RWPE2 (cell line): ENCODE measurements at regions not wholly inside any gene's neighbourhood (a gene's known extent, or its start where the extent isn't known, plus 50 kb on each side); places are given as distances from the start of the nearest gene placed in this dataset.

Experiments used
- ATAC-seq: fragments of 200-7000 bp; cut with Tn5 transposase; 3 replicates; pipeline ENCODE4 v1.9.1; 2021; ENCODE audit warnings: low read depth
- DNase-seq: peaks from one replicate; pipeline ENCODE4 v3.0.0-alpha.2; 2020; ENCODE audit warnings: low spot score
- H3K27ac ChIP-seq: fragments of 450-650 bp; 2 replicates; pipeline ENCODE4 v1.5.1; 2017; ENCODE audit warnings: mild to moderate bottlenecking; ENCODE audit not compliant: poor library complexity, severe bottlenecking
- H3K27me3 ChIP-seq: fragments of 250-450 bp; sonication (Bioruptor Pico); 2 replicates; pipeline ENCODE4 v1.5.1; 2021; ENCODE audit warnings: mild to moderate bottlenecking, moderate library complexity; ENCODE audit not compliant: insufficient read depth, poor library complexity, severe bottlenecking
- H3K36me3 ChIP-seq: fragments of 250-450 bp; sonication (Bioruptor Pico); 2 replicates; pipeline ENCODE4 v1.5.1; 2020; ENCODE audit warnings: low read depth, mild to moderate bottlenecking, moderate library complexity
- H3K4me1 ChIP-seq: fragments of 250-450 bp; sonication (Bioruptor Pico); 2 replicates; pipeline ENCODE4 v1.5.1; 2021; ENCODE audit warnings: mild to moderate bottlenecking, moderate library complexity; ENCODE audit not compliant: insufficient read depth, poor library complexity, severe bottlenecking
- H3K4me3 ChIP-seq: fragments of 250-450 bp; sonication (Bioruptor Pico); 2 replicates; pipeline ENCODE4 v1.5.1; 2021; ENCODE audit warnings: mild to moderate bottlenecking, moderate library complexity; ENCODE audit not compliant: severe bottlenecking
- H3K9me3 ChIP-seq: fragments of 250-450 bp; sonication (Bioruptor Pico); 2 replicates; pipeline ENCODE4 v1.5.1; 2021; ENCODE audit warnings: mild to moderate bottlenecking, moderate library complexity; ENCODE audit not compliant: severe bottlenecking
- TF ChIP-seq, protein P1 (sequence below): fragments of 450-650 bp; IDR thresholded peaks from one replicate; pipeline ENCODE4 v1.5.1; 2017; ENCODE audit warnings: mild to moderate bottlenecking, moderate library complexity; ENCODE audit not compliant: poor library complexity, severe bottlenecking

DNA sequence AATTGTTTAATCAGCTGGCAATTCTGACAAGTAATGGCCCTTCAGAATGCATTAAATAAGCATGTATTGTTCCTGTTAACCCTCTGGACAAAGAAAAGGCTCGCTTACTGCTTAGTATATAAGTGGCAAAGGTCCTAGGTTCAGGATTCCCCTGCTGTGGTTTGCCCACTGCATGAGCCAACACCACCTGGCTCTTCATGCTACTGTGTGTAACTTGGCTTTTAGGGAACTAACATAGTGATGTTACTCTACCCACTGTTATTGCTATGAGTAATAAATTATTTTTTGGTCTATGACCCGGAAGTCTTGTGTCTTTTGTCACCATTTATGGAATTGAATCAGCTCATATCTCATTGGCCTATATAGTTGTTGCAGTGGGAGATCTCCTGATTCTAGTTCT is 791.7 kb upstream of the PHF14 start:
- no peaks in the 10 kb centered on the region for H3K27me3 ChIP-seq
- no peak overlapping the region for H3K4me3 ChIP-seq
- no peaks in the 10 kb centered on the region for H3K36me3 ChIP-seq
- TF ChIP-seq, protein P1, sequence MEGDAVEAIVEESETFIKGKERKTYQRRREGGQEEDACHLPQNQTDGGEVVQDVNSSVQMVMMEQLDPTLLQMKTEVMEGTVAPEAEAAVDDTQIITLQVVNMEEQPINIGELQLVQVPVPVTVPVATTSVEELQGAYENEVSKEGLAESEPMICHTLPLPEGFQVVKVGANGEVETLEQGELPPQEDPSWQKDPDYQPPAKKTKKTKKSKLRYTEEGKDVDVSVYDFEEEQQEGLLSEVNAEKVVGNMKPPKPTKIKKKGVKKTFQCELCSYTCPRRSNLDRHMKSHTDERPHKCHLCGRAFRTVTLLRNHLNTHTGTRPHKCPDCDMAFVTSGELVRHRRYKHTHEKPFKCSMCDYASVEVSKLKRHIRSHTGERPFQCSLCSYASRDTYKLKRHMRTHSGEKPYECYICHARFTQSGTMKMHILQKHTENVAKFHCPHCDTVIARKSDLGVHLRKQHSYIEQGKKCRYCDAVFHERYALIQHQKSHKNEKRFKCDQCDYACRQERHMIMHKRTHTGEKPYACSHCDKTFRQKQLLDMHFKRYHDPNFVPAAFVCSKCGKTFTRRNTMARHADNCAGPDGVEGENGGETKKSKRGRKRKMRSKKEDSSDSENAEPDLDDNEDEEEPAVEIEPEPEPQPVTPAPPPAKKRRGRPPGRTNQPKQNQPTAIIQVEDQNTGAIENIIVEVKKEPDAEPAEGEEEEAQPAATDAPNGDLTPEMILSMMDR: no peak
- H3K4me1 ChIP-seq: no peaks in the 10 kb centered on the region
- ATAC-seq (no peak), DNase-seq (no peak)
- H3K27ac ChIP-seq: no peak overlapping the region
- no peaks in the 10 kb centered on the region for H3K9me3 ChIP-seq

DNA sequence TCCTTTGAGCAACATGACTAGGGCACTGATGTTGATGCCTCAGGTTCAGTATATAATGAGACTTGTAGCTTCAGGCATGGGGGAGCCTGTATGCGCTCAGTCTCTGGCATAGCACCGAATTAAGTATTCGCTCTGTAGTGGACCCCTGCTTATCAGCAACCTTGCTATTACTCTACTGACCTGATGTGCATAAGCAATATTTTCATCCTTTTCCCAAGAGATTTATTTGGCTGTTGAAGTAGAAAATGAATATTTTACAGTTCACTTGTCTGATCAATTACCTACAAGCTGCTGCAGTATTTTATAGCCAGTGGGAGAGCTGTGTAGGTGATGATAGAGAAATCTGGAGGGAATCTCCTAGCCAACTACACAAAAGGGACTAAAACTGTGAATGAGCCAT is 781.6 kb upstream of the PHF14 start:
- Histone ChIP-seq H3K9me3 (no peaks in the 10 kb centered on the region), H3K4me3 (no peak overlapping the region), H3K36me3 (no peaks in the 10 kb centered on the region), H3K27me3 (no peaks in the 10 kb centered on the region), H3K27ac (no peak overlapping the region), H3K4me1 (no peaks in the 10 kb centered on the region)
- TF ChIP-seq, protein P1: no peak
- DNase-seq (no peak), ATAC-seq (no peak)

DNA sequence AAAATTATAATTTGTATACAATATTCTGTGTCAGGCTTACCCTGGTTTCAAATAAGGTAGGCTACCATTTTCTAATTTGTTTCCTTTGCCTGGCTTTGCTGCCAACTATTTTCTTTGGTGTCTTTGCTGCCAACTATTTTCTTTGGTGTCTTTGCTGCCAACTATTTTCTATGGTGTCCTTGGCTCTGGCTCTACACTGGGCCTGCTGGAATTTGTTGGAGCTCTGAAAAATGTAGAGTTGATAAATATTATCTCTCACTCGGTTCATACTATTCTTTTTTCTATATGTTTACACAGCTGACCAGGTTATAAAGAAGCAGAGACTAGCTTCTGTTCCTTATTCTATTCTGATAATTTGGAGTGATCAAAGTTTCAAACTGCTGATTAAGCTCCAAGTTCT is 768.0 kb upstream of the PHF14 start:
- no peaks in the 10 kb centered on the region for H3K36me3 ChIP-seq
- no peak overlapping the region for H3K27ac ChIP-seq
- no peaks in the 10 kb centered on the region for H3K4me1 ChIP-seq
- H3K9me3 ChIP-seq: no peaks in the 10 kb centered on the region
- H3K4me3 ChIP-seq: no peak overlapping the region
- no peak for DNase-seq
- H3K27me3 ChIP-seq: no peaks in the 10 kb centered on the region
- no peak for ATAC-seq
- TF ChIP-seq, protein P1: no peak

DNA sequence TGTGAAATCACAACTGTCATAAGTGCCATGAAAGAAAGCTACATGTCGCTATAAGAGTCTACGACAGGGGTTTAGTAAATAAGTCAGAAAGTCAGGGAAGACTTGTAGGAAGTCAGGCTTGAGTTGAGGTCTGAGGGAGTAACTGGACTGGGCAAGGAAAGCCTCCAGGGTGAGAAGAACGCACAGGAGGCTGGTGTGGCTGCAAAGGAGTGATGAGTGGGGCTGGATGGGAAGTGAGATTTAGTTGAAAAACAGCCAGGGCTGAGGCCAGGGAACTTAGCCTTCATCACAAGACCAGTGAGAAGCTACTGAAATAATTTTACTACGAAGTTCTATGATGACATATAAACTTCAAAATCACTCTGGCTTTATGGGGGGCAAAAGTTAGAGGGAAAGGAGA is 763.7 kb upstream of the PHF14 start:
- Histone ChIP-seq H3K4me1 (no peaks in the 10 kb centered on the region), H3K36me3 (no peaks in the 10 kb centered on the region), H3K9me3 (no peaks in the 10 kb centered on the region), H3K27ac (no peak overlapping the region), H3K4me3 (no peak overlapping the region), H3K27me3 (no peaks in the 10 kb centered on the region)
- DNase-seq: no peak
- TF ChIP-seq, protein P1: no peak
- ATAC-seq: no peak

DNA sequence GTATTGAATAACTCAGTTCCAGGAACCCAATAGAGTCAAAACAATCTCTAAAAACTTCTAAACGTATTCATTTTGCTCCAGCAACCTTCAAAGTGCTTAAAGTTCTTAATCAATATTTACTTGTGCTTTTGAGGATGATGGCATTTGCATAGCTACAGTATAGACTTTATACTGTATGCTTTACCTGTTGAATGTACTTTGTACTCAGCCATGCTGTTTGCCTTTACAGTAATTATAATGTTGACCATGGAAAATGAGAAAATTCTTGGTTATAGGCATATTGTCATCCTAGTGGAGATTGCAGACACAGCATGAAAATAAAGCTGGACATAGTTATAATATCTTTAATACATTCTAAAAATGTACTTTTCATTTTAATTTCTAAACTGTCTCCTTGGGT is 762.7 kb upstream of the PHF14 start:
- H3K4me1 ChIP-seq: no peaks in the 10 kb centered on the region
- no peak overlapping the region for H3K4me3 ChIP-seq
- no peaks in the 10 kb centered on the region for H3K36me3 ChIP-seq
- H3K27ac ChIP-seq: no peak overlapping the region
- TF ChIP-seq, protein P1: no peak
- ATAC-seq (no peak), DNase-seq (no peak)
- no peaks in the 10 kb centered on the region for H3K9me3 ChIP-seq
- H3K27me3 ChIP-seq: no peaks in the 10 kb centered on the region
